RWPE2 (cell line): ENCODE measurements at regions not wholly inside any gene's neighbourhood (a gene's known extent, or its start where the extent isn't known, plus 50 kb on each side); places are given as distances from the start of the nearest gene placed in this dataset.

ENCODE experiments used
- ATAC-seq: fragments of 200-7000 bp; cut with Tn5 transposase; 3 replicates; pipeline ENCODE4 v1.9.1; 2021; ENCODE audit warnings: low read depth
- DNase-seq: peaks from one replicate; pipeline ENCODE4 v3.0.0-alpha.2; 2020; ENCODE audit warnings: low spot score
- H3K27ac ChIP-seq: fragments of 450-650 bp; 2 replicates; pipeline ENCODE4 v1.5.1; 2017; ENCODE audit warnings: mild to moderate bottlenecking; ENCODE audit not compliant: poor library complexity, severe bottlenecking
- H3K27me3 ChIP-seq: fragments of 250-450 bp; sonication (Bioruptor Pico); 2 replicates; pipeline ENCODE4 v1.5.1; 2021; ENCODE audit warnings: mild to moderate bottlenecking, moderate library complexity; ENCODE audit not compliant: insufficient read depth, poor library complexity, severe bottlenecking
- H3K36me3 ChIP-seq: fragments of 250-450 bp; sonication (Bioruptor Pico); 2 replicates; pipeline ENCODE4 v1.5.1; 2020; ENCODE audit warnings: low read depth, mild to moderate bottlenecking, moderate library complexity
- H3K4me1 ChIP-seq: fragments of 250-450 bp; sonication (Bioruptor Pico); 2 replicates; pipeline ENCODE4 v1.5.1; 2021; ENCODE audit warnings: mild to moderate bottlenecking, moderate library complexity; ENCODE audit not compliant: insufficient read depth, poor library complexity, severe bottlenecking
- H3K4me3 ChIP-seq: fragments of 250-450 bp; sonication (Bioruptor Pico); 2 replicates; pipeline ENCODE4 v1.5.1; 2021; ENCODE audit warnings: mild to moderate bottlenecking, moderate library complexity; ENCODE audit not compliant: severe bottlenecking
- H3K9me3 ChIP-seq: fragments of 250-450 bp; sonication (Bioruptor Pico); 2 replicates; pipeline ENCODE4 v1.5.1; 2021; ENCODE audit warnings: mild to moderate bottlenecking, moderate library complexity; ENCODE audit not compliant: severe bottlenecking
- TF ChIP-seq, protein P1 (sequence below): fragments of 450-650 bp; IDR thresholded peaks from one replicate; pipeline ENCODE4 v1.5.1; 2017; ENCODE audit warnings: mild to moderate bottlenecking, moderate library complexity; ENCODE audit not compliant: poor library complexity, severe bottlenecking

- Histone ChIP-seq H3K27me3 (no peaks in the 10 kb centered on the region), H3K36me3 (no peaks in the 10 kb centered on the region), H3K4me1 (no peaks in the 10 kb centered on the region), H3K4me3 (no peak overlapping the region), H3K27ac (no peak overlapping the region), H3K9me3 (no peaks in the 10 kb centered on the region)
- ATAC-seq, result no peak
- no peak for DNase-seq
- TF ChIP-seq, protein P1, sequence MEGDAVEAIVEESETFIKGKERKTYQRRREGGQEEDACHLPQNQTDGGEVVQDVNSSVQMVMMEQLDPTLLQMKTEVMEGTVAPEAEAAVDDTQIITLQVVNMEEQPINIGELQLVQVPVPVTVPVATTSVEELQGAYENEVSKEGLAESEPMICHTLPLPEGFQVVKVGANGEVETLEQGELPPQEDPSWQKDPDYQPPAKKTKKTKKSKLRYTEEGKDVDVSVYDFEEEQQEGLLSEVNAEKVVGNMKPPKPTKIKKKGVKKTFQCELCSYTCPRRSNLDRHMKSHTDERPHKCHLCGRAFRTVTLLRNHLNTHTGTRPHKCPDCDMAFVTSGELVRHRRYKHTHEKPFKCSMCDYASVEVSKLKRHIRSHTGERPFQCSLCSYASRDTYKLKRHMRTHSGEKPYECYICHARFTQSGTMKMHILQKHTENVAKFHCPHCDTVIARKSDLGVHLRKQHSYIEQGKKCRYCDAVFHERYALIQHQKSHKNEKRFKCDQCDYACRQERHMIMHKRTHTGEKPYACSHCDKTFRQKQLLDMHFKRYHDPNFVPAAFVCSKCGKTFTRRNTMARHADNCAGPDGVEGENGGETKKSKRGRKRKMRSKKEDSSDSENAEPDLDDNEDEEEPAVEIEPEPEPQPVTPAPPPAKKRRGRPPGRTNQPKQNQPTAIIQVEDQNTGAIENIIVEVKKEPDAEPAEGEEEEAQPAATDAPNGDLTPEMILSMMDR, result no peak
Measured at GRCh38 chr15:69544365-69545113, 91.9 kb downstream of the RPLP1 start.

GRCh38 chr15:69546182-69546581, 93.6 kb downstream of the RPLP1 start:
- TF ChIP-seq, protein P1, result no peak
- H3K27me3 ChIP-seq, result no peaks in the 10 kb centered on the region
- no peaks in the 10 kb centered on the region for H3K36me3 ChIP-seq
- no peak overlapping the region for H3K27ac ChIP-seq
- H3K9me3 ChIP-seq, result peaks cover 2% of the 10 kb centered on the region
- H3K4me3 ChIP-seq, result no peak overlapping the region
- no peaks in the 10 kb centered on the region for H3K4me1 ChIP-seq
- DNase-seq, result no peak
- no peak for ATAC-seq

DNA sequence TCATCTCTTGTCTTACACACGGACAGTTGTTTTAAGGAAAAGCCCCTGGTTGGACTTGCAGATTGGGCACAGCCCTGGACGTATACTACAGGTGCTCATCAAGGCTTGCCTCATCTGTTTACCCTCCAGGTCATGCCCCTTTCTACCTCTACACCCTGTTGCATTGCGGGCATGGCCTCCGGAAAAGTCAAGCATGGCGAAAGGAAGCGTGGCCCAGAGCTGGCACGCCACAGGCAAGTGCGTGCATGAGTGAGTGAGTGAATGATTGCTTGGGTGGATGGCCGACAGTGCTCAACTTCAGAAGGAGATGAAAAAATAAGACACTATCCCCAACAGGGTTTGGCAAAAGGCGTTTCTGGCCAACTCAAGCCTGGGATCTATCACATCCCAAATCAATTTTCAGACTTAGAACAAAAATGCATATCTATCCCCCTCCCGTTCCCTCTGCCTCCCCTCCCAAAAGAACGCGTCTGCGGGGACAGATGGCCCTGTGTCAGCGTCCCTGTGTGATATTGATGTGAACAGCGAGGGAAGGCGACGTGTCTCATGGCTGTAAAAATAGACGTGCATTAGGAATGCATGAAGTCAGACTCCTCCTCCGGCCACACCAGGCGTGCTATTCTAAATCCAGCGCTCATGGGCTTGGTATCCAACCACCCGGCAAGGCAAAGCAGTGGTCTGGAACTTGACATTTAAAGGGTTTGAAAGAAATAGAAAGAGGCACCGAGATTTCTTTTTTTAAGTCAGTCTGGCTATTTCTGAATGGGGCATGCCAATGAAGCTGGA, 96.0 kb downstream of the RPLP1 start:
- DNase-seq (no peak), ATAC-seq (no peak)
- no peak overlapping the region for H3K27ac ChIP-seq
- TF ChIP-seq, protein P1, result no peak
- H3K4me1 ChIP-seq, result no peaks in the 10 kb centered on the region
- H3K27me3 ChIP-seq, result no peaks in the 10 kb centered on the region
- H3K4me3 ChIP-seq, result no peak overlapping the region
- H3K36me3 ChIP-seq, result no peaks in the 10 kb centered on the region
- H3K9me3 ChIP-seq, result peaks cover 4% of the 10 kb centered on the region

- Histone ChIP-seq H3K36me3 (no peaks in the 10 kb centered on the region), H3K27ac (no peak overlapping the region), H3K9me3 (peaks cover 4% of the 10 kb centered on the region), H3K27me3 (no peaks in the 10 kb centered on the region), H3K4me3 (no peak overlapping the region), H3K4me1 (peaks cover 4% of the 10 kb centered on the region)
- TF ChIP-seq, protein P1, result no peak
- DNase-seq, result no peak
- no peak for ATAC-seq
Measured at GRCh38 chr15:69551391-69552056, 98.9 kb downstream of the RPLP1 start.
